ENCODE measurements at regions not wholly inside any gene's neighbourhood (a gene's known extent, or its start where the extent isn't known, plus 50 kb on each side); places are given as distances from the start of the nearest gene placed in this dataset.

DNA sequence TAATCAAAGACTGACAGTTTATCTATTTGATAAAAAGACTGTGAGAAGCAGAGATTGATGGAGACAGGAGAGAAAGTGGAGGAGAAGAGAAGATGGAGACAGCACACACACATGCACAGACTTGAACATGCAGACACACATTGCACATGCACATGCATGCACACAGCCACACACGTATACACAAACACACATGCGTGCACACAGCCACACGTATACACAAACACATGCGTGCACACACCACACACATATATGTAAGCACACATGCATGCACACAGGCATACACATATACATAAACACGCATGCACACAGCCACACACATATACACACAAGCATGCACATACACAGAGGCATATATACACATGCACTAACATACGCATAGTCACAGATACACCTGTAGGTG is 313.4 kb downstream of the HAPSTR1 start:
- TF ChIP-seq, protein P1, sequence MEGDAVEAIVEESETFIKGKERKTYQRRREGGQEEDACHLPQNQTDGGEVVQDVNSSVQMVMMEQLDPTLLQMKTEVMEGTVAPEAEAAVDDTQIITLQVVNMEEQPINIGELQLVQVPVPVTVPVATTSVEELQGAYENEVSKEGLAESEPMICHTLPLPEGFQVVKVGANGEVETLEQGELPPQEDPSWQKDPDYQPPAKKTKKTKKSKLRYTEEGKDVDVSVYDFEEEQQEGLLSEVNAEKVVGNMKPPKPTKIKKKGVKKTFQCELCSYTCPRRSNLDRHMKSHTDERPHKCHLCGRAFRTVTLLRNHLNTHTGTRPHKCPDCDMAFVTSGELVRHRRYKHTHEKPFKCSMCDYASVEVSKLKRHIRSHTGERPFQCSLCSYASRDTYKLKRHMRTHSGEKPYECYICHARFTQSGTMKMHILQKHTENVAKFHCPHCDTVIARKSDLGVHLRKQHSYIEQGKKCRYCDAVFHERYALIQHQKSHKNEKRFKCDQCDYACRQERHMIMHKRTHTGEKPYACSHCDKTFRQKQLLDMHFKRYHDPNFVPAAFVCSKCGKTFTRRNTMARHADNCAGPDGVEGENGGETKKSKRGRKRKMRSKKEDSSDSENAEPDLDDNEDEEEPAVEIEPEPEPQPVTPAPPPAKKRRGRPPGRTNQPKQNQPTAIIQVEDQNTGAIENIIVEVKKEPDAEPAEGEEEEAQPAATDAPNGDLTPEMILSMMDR (IDR thresholded peaks at IDR 0.05), result no peak
- no peak for TF ChIP-seq POLR2A (IDR thresholded peaks at IDR 0.05)
